GM18907 (cell line): ENCODE measurements at regions not wholly inside any gene's neighbourhood (a gene's known extent, or its start where the extent isn't known, plus 50 kb on each side); places are given as distances from the start of the nearest gene placed in this dataset.

Experiments
- ATAC-seq: cut with Tn5 transposase; IDR thresholded peaks from one replicate; pipeline ENCODE4 v1.9.1; 2021; ENCODE audit warnings: mild to moderate bottlenecking, moderate library complexity; ENCODE audit not compliant: unreplicated experiment

DNA sequence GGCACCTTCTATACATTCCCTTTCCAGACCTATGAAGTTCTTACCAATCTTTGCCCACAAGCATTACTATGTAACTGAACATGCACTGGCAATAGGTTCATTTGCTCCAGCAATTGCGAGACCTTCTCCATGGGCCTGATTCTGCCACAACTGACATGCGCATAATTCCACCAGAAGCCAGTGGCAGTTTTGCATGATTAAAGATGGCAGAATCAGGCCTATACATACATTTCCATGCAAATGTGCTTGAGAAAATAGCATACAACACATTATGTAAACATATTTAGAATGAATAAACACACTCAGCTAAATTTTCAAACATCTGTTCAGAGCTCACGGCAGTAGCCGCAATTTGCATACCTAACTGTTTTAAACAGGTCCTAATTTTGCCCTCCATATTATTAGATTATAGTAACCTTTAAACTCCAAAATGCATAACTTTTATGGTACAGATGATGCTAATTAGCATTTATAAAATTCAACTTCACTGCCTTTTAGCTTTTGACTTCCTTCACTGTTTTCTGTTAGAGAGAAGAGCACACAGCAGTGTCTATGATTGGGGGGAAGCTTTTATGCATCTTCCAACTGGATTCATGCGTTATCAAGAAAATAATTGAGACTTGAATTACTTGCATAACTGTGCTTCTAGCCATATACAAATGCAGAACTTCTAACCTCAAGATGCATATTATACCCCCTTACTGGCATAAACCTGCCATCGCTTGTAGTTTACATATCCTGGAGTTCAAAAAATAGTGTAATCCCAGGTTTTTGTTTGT is 155.3 kb upstream of the CDH19 start:
- no peak for ATAC-seq

DNA sequence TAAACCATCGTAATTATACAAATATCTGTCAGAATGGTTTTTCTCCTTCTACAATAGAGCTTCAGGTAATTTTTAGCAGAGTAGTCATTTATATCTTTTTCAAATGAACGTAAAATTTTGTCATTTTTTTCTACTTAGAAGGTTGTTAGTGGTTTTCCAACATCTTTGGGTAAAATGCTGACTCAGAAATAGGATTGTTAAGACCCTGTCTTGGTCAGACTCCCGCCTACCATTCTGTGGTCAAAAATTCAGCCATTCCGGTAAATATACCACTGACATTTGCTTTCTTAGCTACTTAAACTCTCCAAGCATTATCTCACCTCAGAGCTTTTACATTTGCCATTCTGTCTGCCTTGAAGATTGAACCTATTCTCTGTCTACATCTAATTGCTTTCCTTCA is 154.1 kb upstream of the CDH19 start:
- no peak for ATAC-seq

DNA sequence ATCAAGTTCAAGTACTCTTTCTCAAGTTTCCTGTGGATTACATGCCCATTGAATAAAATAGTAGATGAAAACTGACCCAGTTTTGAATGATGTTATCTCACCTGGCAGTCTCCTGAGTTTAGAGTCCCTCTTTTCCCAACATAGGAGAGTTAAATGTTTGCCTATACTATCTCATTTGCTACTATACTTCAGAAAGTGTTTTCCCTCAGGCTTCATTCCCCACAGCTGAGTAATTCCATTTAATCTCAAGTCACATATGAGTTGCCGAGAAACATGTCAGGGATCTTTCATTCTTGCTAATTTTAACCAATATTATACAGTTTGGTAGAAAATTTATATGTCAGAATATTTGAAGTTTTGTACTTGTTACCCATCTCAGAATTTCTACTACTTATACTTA is 150.4 kb upstream of the CDH19 start:
- ATAC-seq = no peak

DNA sequence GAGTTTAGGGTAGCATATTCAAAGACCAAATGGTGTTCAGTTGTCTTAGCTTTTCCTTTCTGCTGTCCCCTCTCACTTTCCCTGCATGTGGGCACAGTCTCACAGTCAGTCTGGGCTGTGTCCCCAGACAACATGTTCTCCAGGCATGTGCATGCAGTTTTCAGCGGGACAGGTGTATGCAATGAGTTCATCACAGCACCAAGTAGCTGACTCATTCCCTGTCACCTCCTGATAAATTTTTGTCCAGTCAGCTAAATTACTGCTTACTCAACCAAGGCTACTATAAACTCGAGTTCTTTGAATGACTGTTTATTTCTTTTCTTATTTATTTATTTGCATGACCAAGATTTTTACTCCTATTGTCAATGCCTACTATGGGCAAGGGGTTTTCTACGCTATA is 148.8 kb upstream of the CDH19 start:
- no peak for ATAC-seq

DNA sequence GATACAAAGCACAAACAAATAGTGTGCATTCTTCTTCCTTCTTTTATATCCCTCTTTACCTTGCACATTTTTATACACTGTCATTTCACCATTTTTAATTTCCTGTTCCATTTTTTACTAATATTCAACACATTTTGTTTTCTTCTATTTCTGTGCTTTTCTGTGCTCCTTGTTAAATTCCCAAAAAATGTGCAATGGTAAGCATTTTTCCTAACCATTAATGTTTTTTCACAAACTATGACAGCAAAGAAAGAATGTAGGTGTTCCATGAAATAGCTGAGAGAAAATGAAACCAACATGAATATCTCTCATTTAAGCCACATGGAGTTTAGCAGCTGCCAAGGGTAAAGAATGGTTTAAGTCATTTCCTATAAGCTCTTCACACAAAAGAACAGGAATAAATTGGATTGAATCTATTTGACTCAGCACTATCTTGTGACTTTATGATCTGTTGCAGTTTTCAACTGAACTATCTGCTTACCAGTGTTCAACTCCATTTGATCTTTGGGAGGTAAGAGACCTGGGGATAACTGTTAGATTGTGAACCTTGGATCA is 145.7 kb upstream of the CDH19 start:
- ATAC-seq = no peak

DNA sequence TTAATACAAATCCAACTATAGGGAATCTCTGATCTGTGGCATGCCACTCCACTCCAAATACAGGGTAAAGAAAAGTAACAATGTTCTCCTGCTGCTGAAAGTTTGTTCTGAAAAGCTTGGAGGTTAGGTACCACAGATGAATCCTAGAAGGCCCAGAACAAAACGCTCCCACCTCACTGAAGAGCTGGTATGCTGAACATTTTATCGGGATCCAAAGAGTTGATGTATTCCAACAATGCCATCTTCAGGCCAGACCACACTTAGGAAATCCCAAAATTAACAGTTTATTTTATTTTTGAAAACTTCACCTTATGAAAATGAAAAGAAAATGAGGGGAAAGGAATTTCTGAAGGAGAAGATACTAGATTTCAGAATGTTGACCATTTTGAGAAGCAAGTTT is 145.1 kb upstream of the CDH19 start:
- no peak for ATAC-seq

DNA sequence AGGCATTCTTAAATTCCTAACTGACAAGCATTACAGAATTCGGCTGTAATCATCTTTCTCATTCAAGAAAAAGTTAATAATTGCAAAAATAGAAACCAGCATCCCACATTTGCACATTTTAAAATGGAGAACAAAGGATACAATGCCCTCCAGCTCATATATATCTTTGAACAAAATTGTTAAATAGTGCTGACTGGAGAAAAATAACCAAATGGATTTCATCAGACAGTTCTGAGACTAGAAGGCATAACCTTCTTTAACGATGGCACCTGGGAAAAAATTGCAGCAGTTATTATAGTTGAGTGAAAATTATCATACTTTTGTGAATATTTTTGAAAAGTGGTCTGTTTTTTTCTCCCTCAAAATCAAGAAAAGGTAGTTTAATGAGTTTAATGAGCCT is 138.9 kb upstream of the CDH19 start:
- ATAC-seq = no peak

DNA sequence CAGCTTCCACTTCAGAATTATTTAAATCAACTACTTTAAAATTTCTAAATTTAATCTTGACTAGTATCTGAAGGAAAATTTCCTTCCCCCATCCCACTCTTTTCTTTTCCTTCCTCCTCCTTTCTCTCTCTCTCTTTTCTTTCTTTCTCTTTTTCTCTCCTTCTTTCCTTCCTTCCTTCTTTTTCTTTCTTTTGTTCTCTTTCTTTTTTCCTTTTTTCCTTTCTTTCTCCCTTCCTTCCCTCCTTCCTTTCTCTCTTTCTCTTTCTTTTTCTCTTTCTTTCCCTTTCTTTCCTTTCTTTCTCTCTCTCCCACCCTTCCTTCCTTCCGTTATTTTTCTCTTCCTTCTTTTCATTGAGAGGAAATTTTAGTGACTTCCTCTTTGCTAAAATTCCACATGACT is 132.0 kb upstream of the CDH19 start:
- ATAC-seq = no peak

DNA sequence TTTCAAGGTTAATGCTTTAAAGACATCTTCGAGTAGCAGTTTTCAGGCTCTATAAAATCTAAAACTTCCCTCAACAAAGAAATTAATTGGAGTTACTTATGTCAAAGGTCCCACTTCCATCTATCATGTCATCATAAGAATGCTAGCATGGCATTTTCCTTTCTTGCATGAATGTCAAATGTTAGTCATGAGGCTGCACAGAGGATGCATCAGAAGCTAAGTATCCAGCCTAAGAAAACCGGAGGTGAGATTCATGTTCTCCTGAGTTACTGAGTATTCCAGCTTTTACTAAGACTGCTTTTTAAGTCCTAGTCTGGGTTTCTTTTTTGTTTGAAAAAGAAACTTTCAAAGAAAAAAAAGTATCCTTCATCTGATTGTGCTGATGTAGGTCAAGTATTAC is 130.6 kb upstream of the CDH19 start:
- ATAC-seq = no peak

DNA sequence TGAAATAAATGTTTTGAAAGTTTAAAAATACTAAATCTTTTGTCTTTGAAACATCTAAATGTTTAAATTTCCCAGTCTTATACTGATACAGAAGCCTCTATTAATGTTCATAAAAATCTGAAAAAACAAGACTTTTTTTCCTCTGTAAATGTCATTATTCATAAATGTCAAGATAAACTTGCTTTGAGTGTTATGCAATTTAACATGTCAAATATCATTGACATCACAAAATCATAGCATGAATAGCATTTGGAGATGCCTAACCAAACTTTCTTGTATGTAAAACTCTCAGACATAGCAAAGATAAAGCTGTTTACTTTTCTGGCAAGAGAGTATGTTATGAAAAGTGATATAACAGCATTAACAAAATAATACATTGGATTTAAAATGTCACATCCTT is 128.0 kb upstream of the CDH19 start:
- no peak for ATAC-seq

DNA sequence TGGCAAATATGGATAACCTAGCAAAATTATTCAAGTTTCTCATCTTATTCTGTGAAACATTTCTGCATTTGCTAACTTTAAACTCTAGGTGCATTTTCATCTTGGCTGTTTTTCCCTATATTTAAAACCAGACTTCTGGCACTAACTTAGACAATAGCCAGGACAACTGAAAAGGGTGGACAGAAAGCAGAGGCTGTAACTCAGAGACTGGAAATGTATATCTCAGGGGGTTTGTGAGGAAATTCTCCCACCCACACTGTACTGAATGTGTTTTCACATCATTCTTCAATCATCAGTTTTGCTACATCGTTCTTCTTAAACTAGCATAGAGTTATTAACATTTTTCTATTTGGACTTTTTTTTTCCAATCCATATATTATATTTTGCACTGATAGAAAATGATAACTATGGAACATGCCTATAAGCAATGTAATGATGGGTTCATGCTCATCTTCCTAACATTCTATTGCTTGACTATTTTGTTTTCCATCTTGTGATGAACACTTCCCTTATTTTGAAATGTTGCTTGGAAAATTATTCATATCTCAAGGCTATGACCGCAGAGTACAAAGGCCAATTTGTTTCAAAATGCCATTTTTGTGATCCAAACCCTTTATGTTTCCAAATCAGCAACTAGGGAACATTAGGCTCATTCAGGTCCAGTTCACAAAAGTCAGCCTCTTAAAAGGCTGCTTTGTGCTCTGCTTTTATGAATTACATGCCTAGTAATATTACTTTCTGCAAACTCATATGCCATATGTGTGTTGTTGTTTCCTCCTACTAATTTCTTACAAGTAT is 125.8 kb upstream of the CDH19 start:
- ATAC-seq = no peak

DNA sequence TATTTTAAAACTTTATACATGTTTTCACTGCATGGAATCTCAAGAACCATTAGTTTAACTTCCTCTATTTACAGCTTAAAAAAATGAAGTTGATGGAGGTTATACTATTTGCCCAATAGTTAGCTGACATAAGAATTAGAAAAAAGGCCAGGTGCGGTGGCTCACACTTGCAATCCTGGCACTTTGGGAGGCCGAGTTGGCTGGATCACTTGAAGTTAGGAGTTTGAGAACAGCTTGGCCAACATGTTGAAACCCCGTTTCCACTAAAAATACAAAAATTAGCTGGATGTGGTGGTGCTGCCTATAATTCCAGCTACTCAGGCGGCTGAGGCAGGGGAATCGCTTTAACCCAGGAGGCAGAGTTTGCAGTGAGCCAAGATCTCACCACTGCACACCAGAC is 125.1 kb upstream of the CDH19 start:
- ATAC-seq = no peak

DNA sequence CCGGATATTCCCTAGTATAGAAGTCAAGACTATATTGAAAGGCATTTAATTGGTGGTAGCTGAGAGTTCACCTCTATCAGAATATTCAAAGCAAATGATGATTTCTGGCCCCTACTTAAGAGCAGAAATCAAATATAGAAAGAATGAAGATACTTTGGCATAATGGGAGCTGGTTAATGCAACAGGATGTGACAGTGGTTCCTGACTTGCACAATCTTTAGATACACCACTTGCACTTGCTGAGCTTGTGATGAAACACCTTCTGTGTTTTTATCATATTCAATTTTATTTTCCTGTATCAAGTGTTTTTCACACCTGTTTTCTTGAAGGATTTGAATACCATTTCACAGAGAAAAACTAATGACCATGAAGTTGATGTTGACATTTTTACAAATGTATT is 124.1 kb upstream of the CDH19 start:
- ATAC-seq = no peak

DNA sequence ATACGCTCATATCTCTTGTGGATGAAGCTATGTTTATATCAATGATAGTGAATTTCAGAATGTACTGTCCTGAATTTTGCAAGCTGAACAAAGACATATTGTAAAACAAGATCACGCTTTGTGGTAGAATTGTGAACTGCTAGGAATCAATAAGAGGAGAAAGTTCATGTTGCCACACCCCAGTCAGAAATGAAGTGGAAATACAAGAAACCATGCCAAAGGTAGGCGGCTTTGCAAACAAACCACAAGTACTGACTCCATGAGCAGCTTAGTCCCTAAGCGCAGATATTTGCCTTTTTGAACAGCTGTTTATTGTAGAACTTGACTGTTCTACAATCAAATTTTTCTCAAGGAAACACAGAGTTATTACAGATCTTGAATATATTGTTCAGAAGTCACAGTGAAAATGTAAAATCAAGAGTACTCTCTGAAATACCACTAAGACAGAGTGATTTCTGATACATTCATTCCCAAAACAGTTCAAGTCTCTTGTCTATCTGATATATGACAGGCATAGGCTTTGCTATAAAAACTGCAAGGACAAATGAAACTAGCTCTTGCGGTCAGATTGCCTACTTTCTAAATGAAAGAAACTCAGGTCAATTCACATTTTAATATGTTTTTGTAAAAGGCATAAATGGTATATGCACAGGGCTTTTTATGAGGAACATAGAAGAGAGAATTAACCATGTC is 120.9 kb upstream of the CDH19 start:
- no peak for ATAC-seq

DNA sequence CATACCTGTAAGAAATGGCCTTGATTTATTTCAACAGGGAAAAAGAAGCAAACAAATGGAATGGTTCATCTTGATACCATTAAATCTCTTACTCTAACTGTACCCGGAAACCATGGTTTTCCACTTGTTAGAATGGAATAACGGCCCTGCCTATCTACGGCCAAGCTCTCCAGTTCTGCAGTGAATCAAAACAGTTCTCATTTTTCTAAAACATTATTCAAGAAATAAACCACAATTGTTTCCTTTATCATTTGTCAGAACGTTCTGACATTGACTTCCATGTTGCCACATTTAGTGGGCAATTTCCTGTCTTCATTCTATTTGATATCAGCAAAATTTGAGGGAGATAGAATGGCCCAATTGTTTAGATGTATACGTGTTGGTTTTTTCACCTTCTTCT is 118.8 kb upstream of the CDH19 start:
- ATAC-seq = no peak

DNA sequence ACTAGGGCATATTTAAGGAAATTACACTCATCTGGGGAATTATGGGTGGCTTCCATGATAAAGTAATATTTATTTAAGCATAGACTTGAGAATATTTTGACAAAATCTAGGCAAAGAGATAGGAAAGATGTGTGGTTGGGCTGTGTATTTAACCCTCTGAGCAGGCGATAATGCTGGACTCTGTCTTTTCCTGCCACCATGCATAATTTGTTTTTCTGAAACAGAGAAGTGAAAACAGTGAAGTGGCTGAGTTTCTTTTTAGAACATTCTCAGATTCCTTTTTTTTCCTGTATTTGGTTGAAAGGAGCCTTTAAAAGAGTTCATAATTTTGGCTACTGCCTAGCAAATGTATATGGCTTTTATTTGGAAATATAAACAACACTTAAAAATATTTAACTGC is 104.8 kb upstream of the CDH19 start:
- ATAC-seq = no peak

DNA sequence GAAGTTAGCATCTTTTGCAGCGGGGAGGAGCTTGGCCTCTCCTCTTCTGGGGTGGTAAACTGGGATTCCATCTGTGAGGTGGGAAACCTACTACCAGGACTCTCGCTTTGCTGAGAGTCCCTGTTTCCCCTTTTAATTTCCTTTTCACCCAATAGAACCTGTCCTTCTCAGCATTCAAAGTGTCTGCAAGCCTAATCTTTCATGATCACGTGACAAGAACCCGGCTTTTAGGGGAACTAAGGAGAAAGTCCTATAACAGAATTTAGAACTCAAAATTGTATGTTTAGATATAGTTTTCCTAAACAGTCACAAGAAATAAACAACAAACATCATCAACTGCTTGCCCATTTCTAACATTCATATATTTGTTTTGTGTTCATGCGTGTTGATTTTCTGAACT is 103.6 kb upstream of the CDH19 start:
- no peak for ATAC-seq

DNA sequence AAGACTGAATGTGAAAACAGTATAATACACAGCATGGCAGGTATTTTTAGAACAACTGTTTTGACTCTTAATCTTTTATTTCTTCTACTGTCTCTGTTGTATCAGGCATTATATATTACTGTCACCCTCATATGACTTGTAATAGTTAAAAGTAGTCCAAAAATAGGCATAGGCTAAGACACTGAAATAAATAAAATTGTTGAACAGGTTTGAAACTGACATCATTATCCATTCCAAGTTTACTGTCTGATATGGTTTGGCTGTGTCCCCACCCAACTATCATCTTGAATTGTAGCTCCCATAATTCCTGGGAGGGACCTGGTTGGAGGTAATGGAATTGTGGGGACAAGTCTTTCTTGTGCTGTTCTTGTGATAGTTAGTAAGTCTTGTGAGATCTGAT is 91.4 kb upstream of the CDH19 start:
- ATAC-seq = no peak

DNA sequence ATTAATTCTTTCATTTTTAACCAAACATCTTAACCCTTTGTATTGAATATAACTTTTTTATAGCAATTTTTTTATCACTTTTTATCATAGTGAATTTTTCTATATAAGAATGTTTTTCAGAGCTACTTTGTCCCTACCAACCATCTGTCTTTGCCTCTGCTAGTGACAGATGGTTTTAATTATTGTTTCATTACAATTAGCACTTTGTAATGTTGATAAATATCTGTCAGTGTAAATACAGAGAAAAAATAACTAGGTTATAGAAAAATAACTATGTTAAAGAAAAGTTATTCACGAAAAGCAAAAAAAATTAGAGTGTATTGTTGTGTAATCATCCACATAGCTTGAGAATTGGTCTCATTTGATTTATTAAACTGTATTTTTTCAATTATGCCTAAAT is 91.0 kb upstream of the CDH19 start:
- no peak for ATAC-seq

DNA sequence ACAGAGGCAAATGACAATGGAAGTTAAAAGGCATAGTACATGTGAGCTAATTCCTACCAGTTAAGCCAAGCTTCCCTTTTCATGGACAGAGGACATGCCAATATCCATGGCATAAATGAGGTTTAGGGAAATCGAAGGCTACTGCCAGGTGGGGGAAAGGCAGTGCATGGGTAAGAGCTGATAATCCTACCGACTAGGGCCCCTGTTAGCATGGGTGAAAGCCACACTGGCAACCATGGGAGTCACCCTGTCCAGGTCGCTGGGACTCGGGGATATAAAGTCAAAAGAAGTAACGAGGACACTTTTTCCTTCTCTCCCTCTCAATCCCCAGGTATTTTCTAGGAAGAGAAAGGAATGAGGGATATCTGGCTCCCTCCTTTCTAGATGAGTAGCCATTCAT is 83.7 kb upstream of the CDH19 start:
- ATAC-seq = no peak

DNA sequence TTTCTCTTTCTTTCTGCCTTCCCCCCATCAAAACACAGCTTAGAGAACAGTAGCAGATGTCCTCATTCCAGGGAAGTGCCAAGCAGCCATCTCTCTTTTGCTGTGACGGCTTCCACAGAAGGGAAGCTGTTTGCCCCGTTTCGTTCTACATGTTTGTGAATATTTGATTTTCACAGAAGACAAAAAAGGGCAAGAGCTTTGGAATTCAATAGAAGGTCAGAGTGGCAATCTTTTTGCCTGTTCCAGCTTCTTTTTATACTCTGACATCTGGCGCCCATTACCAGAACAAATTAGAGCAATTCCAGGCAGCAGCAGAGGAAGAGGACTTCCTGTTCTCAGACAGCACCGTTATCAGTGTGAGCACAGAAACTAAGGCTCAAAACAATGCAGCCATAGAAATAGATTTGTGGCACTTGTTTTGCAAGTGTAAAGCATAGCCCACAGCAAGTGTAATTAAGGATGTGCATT is 79.0 kb upstream of the CDH19 start:
- ATAC-seq = no peak

DNA sequence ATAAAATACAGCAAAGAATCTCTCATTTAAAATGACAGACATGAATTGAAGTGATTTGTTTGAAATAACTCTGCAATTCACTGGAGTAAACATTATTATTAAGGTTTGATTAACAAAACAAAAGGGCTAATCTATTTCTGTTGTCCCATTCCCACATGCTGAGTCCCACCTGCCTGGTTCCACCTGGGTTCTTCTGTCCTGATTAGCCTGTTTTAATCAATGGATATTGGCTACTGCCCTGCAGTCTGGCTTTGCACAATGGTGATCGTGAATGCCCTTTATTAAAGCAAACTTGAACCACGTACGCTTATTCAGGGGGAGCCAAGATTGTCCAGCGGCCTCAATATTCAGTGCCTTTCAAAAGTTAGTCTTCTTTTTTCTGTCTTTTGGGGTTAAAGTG is 72.8 kb upstream of the CDH19 start:
- ATAC-seq = no peak
